ENCODE measurements at regions not wholly inside any gene's neighbourhood (a gene's known extent, or its start where the extent isn't known, plus 50 kb on each side); places are given as distances from the start of the nearest gene placed in this dataset.

DNA sequence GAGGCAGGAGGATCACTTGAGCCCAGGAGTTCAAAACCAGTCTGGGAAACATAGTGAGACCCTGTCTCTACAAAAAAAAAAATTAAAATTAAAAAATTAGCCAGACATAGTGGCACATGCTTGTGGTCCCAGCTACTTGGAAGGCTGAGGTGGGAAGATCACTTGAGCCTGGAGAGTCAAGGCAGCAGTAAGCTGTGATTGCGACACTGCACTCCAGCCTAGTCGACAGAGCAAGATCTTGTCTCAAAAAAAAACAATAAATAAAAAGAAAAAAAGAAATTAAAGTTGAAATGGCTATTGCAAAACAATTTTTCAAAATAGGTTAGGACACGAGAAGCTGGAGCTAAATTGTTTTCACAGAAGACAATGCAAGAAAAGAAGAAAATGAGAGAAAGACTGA lies 379.0 kb upstream of the RNF32 start:
- no peak for DNase-seq

DNA sequence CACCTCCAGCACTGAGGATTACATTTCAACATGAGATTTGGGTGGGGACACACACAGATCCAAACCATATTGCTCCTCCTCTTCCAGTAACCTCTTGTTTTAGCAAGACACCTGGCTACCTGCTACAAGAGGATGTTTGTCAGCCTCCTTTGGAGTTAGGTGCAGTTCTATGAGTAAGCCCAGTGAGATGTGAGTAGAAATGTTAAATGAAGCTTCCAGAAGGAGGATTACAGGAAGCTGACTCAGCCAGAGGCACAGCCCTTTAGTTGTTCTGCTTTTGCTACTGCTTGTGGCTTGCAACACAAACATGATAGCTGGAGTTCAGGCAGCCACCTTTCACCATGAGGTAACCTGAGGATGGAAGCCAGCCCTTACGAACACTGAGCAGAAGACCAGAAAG lies 382.7 kb upstream of the RNF32 start:
- DNase-seq, result no peak

DNA sequence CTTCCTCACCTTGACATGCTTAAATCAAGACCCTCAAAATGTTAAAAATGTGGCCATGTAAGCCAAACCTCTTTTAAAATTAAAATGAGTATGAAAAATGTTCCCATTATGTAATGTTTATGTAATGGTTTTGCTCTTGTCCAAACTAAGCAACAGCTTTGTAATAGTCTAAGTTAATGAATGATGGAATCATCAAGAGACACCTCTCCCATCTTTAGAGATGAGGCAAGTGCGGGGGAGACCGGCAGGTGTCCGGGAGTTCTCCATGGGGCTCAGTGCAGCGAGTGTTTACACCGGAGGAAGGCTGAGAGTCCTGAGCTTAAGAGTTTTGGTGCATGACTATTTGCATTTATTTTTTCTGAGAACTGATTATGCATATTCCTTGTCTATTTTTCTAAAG lies 384.9 kb upstream of the RNF32 start:
- no peak for DNase-seq

DNA sequence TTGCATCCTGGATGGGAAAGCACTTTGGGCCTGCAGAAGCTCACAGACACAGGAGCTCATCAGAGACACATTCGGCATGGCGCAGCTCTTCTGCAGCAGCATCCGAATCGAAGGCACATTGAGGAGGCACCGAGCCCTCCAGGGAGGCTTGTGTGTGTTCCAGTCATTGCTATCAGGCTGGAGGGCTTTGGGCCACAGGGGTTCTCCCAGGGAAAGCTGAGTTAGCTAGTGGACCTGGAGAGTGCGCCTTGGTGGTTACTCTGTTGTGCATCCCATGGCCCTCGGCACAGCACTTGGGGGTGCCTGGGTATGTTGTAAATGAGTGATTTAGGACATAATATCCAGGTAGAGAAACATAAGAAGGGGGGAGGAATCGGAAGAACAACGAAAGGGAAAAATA lies 388.7 kb upstream of the RNF32 start:
- DNase-seq, result no peak

DNA sequence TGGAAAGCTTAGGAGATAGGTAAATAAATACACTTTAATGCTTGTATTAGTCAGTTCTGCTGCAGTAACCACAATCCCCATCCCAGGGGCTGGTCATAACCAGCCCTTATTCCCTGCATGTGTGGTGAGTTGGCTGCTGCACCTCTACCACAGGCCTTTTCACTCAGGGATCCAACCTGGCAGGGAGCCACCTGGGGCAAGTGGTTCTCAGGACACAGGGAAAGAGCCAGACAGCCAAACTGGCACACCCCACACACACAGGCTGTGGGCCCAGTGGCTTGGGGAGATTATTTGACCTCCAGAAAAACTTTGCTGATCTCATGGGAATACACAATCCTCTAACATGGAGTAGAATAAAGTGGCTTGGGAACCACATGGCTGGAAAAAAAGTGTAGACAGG lies 400.0 kb upstream of the RNF32 start:
- no peak for DNase-seq

DNA sequence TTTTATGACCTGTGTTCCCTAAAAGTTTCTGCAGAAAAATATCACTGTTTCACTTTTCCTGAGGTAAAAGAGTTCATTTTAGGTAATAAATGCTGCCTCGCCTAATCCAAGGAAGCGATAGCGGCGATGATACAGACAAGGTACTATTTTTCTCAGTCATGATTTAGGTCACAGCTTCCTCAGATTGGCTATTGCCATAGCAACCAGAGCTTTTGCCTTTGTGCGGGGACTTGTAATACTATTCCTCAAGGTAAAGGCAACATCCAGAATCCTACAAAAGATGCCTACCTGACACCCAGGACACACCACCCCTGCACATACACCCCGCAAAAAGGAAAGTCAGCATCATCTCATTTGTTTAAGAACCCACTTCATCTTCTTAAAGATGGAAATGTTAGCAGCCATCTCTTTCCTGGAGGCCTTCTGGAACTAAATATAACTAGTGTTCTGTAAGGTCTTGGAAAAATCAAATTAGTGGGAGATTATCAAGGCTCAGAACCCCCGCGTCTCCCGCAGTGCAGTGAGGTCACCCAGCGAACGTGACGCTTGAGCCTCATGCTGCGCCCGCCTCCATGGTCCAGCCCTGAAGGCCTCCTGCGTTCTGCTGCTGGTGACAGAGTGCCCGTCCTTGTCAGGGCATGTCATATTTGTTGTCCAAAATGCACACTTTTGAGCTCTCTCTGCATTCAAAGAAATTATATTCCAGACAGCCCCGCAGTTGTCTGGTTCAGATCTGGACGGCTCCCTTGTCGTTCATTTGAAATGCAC lies 402.0 kb upstream of the RNF32 start:
- no peak for DNase-seq

DNA sequence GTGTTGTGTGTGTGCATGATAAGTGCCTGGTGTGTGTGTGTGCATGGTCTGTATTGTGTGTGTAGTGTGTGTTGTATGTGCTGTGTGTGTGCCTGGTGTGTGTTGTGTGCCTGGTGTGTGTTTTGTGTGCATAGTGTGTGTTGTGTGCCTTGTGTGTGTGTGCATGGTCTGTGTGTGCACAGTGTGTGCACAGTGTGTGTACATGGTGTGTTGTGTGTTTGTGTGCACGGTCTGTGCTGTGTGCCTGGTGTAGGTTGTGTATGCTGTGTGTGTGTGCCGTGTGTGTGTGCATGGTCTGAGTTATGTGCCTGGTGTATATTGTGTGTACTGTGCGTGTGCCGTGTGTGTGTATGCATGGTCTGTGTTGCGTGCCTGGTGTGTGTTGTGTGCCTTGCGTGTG lies 403.0 kb upstream of the RNF32 start:
- no peak for DNase-seq

DNA sequence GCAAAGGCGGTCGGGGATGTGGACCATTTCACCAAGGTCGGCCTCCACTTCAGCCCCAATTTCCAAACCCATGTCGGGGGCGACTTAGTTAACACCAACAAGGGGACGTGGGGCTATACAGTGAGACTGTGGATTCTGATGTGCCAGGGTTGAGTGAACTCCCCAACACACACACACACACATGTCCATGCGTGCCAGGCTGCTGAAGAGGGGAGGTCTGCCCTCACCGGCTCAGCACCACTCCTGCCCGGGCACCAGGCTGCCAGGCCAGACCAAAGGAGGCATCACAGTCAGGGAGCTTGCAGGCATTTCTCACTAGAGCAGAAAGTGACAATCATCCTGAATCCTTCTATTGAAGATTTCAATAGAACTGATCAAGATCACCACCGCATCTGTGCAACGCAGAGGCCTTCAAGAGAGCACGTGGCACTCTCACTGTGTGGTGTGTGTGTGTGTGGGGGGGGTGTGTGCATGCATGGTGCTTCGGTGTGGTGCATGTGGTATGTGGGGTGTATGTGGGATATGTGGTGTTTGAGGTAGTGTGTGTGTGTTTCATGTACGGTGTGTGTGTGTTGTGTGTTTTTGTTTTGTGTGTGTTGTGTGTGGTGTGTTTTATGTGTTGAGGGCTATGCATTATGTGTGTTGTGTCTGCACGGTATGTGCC lies 403.5 kb upstream of the RNF32 start:
- DNase-seq, result no peak

DNA sequence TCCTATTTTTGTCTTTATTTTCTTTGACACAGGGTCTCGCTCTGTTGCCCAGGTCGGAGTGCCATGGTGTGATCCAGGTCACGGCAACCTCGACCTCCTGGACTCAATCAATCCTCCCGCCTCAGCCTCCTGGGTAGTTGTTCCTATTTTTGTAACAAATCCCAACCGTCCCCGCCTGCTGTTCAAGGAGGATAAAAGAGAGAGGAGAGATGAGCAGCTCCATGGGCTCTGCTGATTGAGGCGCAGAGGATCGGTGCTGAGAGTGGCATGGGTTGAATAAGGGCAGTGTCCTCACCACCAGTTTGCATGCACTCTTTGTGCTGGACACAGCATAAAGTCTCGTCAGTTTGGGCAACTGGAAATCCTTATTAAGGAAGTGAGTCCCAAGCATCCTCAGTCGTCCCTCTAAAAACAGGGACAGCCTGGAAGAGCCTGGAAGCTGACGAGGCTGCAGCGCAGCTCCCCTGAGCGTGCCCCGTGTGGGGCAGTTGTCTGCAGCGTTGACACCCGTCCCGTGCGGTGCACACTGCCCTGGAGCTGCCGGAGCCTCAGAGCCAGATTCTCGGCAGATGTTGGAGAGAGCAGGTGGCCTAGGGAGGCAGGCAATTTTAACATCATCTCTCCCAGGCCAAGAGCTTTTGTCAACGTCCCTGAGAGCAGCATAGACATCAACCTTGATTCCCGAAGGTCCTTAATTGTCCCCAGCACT lies 404.2 kb upstream of the RNF32 start:
- no peak for DNase-seq

DNA sequence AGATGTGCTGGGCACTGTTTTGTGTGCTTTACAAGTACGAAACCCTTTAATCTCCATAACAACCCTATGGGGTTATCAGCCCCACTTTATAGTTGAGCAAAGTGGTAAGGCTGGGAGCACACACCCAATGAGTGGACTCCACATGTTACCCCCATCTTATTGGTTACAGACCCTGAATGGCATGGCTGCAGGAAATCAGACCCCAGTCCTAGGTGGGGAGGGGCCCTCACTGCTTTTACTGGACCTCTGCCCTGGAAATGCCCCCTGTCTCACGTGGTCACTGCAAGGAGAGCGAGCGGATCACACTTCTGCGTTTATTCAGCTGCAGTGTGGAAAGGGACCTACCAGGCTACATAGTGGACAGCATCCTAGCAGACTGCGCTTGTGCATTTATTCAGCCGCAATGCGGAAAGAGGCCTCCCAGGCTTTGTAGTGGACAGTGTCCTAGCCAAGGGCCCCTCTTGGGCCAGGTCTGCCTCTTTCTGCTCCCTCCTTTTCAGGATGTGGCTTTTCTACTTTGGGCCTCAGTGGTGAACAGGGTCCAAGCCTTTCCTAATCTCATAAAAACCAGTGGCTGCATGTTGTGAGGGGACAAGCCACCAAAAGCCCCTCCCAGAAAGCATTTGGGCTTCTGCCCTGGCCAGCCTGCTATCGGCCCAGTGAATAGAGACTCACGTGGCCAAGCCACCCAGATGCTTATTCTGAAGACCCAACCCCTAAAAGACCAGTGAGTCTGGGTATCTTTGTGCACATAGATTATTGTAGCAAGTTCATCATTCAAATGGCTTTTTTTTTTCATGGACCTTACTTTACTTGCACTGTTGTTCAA lies 405.7 kb upstream of the RNF32 start:
- DNase-seq, result no peak

DNA sequence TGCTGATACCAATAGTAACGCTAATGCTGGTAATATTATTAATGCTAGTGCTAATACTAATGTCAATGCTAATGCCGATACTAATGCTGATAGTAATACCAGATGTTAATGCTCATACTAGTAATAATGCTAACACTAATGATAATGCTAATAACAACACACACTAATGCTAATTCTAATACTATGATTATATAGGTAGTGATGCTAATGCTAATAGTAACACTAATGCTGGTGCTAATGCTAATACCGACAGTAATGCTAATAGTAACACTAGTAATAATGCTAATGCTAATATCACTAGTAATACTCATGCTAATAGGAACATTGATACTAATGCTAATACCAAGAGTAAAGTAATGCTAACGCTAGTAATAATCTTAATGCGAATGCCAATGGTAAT lies 406.4 kb upstream of the RNF32 start:
- no peak for DNase-seq

DNA sequence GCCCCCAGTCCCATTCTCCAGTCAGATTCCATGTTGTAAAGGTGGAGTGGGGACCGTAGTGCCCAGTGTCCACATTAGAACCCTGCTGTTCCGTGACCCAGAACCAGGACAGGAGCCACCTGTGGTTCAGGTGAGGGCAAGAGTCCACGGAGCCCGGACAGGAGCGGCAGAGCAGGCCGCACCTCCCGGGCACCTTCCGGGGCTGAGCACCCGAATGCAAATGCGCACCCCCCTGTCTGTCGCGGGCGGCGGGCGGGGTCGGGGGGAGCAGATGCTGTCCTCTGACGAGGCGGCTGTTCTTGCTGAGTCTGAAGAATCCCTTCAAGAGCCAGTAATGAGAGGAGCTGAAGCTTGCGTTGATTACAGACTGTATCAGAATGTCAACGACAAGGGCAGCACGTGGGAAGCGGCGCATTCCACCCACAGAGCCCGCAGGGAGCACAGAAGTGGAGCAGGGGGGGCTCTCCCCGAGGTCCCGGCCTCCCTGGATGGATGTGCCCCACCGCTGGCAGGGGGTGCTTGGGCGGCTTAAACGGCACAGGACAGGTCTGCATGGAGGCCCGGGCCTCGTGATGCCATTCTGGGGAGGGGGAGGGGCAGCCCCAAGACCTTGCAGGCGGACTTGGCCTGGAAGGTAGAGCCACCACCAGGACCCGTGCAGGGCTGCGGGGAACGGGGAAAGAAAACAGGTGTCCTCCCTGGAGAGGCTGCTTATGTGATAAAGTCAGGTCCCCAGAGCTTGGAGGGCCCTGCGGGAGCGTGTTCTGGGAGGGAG lies 407.5 kb upstream of the RNF32 start:
- DNase-seq, result no peak

DNA sequence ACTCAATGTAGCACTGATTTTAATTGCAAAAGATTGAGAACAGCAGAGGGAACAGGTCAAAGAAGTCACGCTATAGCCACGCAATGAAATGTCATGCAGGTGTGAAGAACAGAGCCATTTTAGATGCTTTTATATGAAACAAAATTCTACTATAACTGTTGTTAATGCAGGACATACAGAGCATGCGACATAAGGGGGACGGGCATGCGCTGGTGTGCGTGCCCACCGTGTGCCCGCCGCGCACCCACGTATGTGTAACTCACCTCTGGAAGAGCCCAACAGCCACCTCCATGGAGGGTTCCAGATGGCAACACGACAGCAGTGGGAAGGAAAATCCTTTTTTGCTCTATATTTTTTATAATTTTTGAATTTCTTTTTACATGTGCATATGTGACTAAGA lies 410.0 kb upstream of the RNF32 start:
- no peak for DNase-seq

DNA sequence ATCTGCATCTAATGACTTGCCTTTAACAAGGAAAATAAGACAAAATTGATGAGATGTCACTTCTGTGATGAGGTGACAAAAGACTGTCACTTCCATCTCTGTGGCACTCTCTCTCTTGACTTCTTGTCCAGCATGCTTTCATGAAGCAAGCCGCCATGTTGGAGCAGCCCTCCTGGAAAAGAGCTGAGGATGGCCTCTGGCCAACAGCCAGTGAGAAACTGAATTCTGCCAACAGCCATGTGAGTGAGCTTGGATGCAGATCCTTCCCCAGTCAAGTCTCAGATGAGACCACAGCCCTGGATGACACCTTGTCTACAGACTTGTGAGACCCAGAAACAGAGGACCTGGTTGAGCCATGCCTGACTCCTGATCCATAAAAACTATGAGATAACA lies 412.6 kb upstream of the SHH start:
- DNase-seq, result no peak

DNA sequence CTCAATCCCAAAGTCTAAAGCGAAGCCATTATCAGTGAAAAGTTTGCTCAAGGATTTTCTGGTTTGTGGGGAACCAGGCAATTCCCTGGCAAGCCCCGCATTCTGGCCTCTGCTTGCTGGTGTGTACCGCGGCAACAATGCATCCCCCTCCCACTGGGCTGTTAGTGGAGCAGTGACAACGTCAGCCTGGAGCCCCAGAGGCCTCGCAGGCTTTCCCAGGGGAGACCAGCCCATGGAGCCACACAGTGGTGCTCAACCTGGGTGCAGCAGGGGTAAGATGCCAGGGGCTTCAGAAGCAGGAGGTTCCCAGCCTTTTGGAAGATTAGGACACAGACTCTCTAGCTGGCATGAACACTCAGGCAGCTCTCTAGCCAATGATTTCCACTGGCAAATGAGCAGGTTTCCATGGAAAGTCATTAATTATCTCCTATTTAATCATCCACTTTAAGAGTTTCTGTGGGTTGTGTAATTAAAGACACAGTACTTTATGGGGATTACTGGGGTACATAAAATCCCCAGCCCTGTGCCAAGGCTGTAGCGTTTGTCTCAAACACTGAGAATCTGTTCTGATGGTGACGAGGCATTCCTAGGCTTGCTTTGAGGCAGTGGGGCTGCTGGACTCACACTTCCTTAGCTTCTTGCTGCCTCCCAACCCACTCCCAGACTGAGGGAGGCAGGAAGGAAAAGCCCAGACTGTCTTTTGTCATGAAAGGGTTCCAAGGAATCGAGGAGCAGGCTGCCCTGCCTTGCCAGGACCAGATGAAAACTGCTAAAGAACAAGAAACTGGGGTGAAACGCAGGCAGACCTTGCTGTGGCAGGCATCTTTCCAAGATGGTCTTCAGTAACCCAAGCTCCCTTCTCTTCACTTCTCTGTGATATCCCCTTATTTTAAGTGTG lies 411.9 kb upstream of the SHH start:
- DNase-seq, result no peak

DNA sequence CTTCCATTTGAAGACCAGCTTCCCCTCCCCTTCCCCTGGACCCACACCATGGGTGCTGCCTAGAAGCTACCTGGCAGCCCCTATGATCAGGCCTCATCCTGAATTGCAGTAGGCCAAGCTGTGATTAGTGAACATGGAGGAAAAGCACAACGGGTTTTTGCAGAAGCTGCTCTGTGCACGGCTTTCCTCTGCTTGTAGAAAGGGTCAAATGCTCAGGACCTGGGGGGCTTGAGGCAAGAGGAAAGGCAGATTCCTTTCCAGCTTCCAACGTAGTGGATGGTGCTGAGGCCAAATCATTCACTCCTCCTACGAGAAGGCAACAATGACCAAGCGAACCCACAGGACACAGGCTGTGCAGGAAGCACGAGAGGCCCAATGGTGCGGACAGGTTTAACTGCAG lies 410.3 kb upstream of the SHH start:
- DNase-seq, result no peak

DNA sequence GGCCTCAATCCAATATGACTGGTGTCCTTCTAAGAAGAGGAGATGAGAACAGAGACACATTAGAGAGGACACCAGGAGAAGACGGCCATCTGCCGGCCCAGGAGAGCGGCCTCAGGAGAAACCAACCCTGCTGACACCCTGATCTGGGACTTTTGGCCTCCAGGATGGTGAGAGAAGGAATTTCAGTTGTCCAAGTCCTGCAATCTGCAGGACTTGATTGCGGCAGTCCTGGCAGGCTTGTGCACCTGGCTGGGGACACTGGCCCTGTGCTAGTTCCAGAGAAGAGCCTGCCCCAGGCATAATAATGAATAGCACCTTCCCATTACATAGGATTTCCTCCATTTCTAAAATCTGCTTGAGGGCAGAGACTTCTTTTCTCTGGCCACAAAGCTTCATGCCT lies 409.9 kb upstream of the SHH start:
- DNase-seq, result no peak

DNA sequence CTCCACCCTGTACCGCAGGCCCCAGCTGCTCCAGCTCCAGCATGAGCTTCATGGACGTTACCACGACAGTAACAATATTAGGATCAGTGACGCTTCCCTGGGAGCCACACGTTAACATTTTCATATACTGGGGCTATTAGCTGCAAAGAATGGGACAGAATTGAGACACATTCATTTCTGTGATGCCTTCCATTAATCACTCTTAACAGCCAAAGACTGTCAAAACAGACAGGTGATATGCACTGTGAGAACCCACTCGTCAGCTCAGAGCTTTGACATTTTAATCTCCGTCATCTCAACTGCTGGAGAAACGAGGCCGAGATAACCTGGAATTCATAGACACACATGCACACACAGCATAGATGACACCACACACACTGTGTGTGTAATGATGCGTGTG lies 408.4 kb upstream of the SHH start:
- no peak for DNase-seq

DNA sequence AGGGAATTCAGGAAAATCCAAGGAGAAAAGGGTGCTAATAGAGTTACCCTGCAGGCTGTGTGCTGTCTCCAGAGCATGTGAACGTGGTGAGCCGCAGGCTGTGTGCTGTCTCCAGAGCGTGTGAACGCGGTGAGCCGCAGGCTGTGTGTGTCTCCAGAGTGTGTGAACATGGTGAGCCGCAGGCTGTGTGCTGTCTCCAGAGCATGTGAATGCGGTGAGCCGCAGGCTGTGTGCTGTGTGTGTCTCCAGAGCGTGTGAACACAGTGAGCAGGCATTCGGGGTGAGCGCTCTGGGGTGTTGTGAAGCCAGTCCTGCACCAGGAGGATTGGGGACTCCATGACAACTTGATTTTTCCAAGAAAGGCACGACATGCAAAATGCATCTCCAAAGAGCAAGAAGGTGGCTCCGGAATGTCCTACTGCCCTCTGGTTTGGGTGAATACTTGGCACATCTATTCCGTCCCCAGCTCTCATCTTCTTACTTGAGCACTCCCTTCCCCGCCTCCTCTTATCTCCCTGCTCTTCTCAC lies 407.9 kb upstream of the SHH start:
- no peak for DNase-seq

DNA sequence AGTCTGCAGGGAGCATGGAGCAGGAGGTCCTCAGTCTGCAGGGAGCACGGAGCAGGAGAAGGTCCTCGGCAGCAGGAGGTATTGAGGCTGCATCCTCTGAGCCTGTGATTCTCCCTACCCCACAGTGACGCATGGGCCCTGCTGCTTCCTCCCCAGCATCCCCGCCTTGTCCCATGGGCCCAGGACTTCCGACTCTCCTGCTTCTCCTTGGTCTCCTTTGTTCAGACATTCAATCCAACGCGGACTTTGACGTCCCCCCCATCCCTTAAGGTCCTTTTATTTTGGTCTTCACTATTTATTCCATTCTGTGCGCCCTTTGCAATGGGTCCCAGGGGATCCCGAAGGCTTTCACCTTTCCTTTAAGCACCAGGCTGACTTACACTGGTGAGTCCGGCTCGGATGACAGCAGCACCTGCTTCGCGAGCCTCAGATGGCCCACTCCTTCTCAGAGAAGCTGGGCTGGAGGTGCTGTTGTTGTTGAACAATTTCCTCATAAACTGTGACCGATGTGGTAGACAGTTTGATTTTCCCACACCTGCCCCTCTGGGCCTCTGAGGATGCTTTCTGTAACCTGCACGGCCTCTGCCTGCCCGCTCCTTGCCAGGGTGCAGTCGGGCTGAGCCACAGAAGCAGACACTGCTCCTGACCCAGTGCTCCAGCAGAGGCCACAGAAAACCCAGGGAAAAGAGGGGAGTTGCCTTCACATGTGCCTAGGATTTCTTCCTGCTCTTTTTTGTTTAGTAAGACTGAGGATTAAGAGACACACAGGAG lies 407.2 kb upstream of the SHH start:
- peak; percentile 20 for DNase-seq
